GM21367 (cell line): ENCODE measurements at regions not wholly inside any gene's neighbourhood (a gene's known extent, or its start where the extent isn't known, plus 50 kb on each side); places are given as distances from the start of the nearest gene placed in this dataset.

Experiments
- ATAC-seq: cut with Tn5 transposase; IDR thresholded peaks from one replicate; pipeline ENCODE4 v1.9.1; 2021; ENCODE audit not compliant: unreplicated experiment

GRCh38 chr10:61319386-61320256 is 133.6 kb downstream of the TMEM26 start:
- ATAC-seq: no peak

GRCh38 chr10:61318429-61318828 is 134.8 kb downstream of the TMEM26 start:
- no peak for ATAC-seq

GRCh38 chr10:61317706-61318105 is 135.5 kb downstream of the TMEM26 start:
- ATAC-seq: no peak

GRCh38 chr10:61316676-61317265 is 136.4 kb downstream of the TMEM26 start:
- no peak for ATAC-seq

- ATAC-seq: no peak
These were observed 138.9 kb downstream of the TMEM26 start for GRCh38 chr10:61314273-61314672.

- no peak for ATAC-seq
These were observed 139.7 kb downstream of the TMEM26 start for GRCh38 chr10:61313460-61313859.

GRCh38 chr10:61304746-61305145 is 148.4 kb downstream of the TMEM26 start:
- ATAC-seq: no peak

GRCh38 chr10:61302124-61302523 is 151.1 kb downstream of the TMEM26 start:
- no peak for ATAC-seq

- ATAC-seq: no peak
These were observed 151.6 kb downstream of the TMEM26 start for GRCh38 chr10:61301575-61301974.

GRCh38 chr10:61299841-61300240 is 153.3 kb downstream of the TMEM26 start:
- ATAC-seq: no peak

- no peak for ATAC-seq
These were observed 154.0 kb downstream of the TMEM26 start for GRCh38 chr10:61299156-61299555.

- ATAC-seq: no peak
These were observed 155.0 kb downstream of the TMEM26 start for GRCh38 chr10:61298194-61298593.

- no peak for ATAC-seq
These were observed 157.0 kb downstream of the TMEM26 start for GRCh38 chr10:61296161-61296560.

GRCh38 chr10:61294131-61294530 is 159.1 kb downstream of the TMEM26 start:
- no peak for ATAC-seq

- no peak for ATAC-seq
These were observed 163.4 kb downstream of the TMEM26 start for GRCh38 chr10:61289813-61290212.

GRCh38 chr10:61286686-61287085 is 166.5 kb downstream of the TMEM26 start:
- peak; percentile 100 for ATAC-seq

GRCh38 chr10:61285749-61286148 is 167.4 kb downstream of the TMEM26 start:
- ATAC-seq: no peak

GRCh38 chr10:61284222-61284890 is 168.8 kb downstream of the TMEM26 start:
- no peak for ATAC-seq

- no peak for ATAC-seq
These were observed 169.5 kb downstream of the TMEM26 start for GRCh38 chr10:61283481-61284221.

- ATAC-seq: no peak
These were observed 170.1 kb downstream of the TMEM26 start for GRCh38 chr10:61283066-61283465.

GRCh38 chr10:61280303-61280702 is 172.9 kb downstream of the TMEM26 start:
- no peak for ATAC-seq
